ENCODE measurements at regions not wholly inside any gene's neighbourhood (a gene's known extent, or its start where the extent isn't known, plus 50 kb on each side); places are given as distances from the start of the nearest gene placed in this dataset.

- Mint-ChIP-seq H3K36me3 (ENCODE audit: insufficient read depth, unreplicated experiment) (no peaks in the 10 kb centered on the region), H3K27ac (ENCODE audit: unreplicated experiment) (no peak overlapping the region), H3K9me3 (ENCODE audit: unreplicated experiment) (peaks cover 8% of the 10 kb centered on the region), H3K4me3 (ENCODE audit: unreplicated experiment) (no peak overlapping the region), H3K27me3 (ENCODE audit: insufficient read depth, unreplicated experiment) (peaks cover 2% of the 10 kb centered on the region), H3K4me1 (ENCODE audit: low read depth, unreplicated experiment) (peaks cover 12% of the 10 kb centered on the region)
- peaks cover 8% of the 10 kb centered on the region for H3K4me1 ChIP-seq
- TF ChIP-seq CTCF (IDR thresholded peaks at IDR 0.05; ENCODE audit: insufficient read depth in 1 of 2, low read depth in 1 of 2, low read length in 1 of 2, severe bottlenecking in 1 of 2, unreplicated experiment in 1 of 2) = no peak
- CTCF ChIA-PET = no interaction called here
- no TSS peak for BruUV-seq (replicated peaks)
- intact Hi-C loops (cut with micrococcal nuclease; ENCODE audit: unreplicated experiment) = no loop called here
- no peaks in the 10 kb centered on the region for H3K36me3 ChIP-seq (ENCODE audit: control insufficient read depth, insufficient read depth, low read length)
- no peak overlapping the region for H3K4me3 ChIP-seq (ENCODE audit: low read depth, low read length)
- H3K27me3 ChIP-seq (replicated peaks; ENCODE audit: control insufficient read depth, insufficient read depth, low read length) = no peaks in the 10 kb centered on the region
- no peaks in the 10 kb centered on the region for H3K9me3 ChIP-seq
- no peak for DNase-seq
- POLR2A ChIA-PET = no interaction called here
Observed at GRCh38 chr9:108534741-108535140, 321.0 kb downstream of the ACTL7B start.

GRCh38 chr9:108530141-108530540 lies 325.6 kb downstream of the ACTL7B start:
- H3K9me3 Mint-ChIP-seq (ENCODE audit: unreplicated experiment) = no peaks in the 10 kb centered on the region
- BruUV-seq (replicated peaks) = no TSS peak
- ChIA-PET POLR2A (no interaction called here), CTCF (no interaction called here)
- no peak overlapping the region for H3K4me3 Mint-ChIP-seq (ENCODE audit: unreplicated experiment)
- H3K27me3 Mint-ChIP-seq (ENCODE audit: insufficient read depth, unreplicated experiment) = peaks cover 2% of the 10 kb centered on the region
- no peak overlapping the region for H3K27ac Mint-ChIP-seq (ENCODE audit: unreplicated experiment)
- Histone ChIP-seq H3K36me3 (ENCODE audit: control insufficient read depth, insufficient read depth, low read length) (no peaks in the 10 kb centered on the region), H3K27me3 (replicated peaks; ENCODE audit: control insufficient read depth, insufficient read depth, low read length) (no peaks in the 10 kb centered on the region), H3K9me3 (no peaks in the 10 kb centered on the region), H3K4me3 (ENCODE audit: low read depth, low read length) (no peak overlapping the region), H3K4me1 (no peaks in the 10 kb centered on the region)
- no peak for TF ChIP-seq CTCF (IDR thresholded peaks at IDR 0.05; ENCODE audit: insufficient read depth in 1 of 2, low read depth in 1 of 2, low read length in 1 of 2, severe bottlenecking in 1 of 2, unreplicated experiment in 1 of 2)
- intact Hi-C loops (cut with micrococcal nuclease; ENCODE audit: unreplicated experiment) = no loop called here
- no peaks in the 10 kb centered on the region for H3K36me3 Mint-ChIP-seq (ENCODE audit: insufficient read depth, unreplicated experiment)
- H3K4me1 Mint-ChIP-seq (ENCODE audit: low read depth, unreplicated experiment) = no peaks in the 10 kb centered on the region
- DNase-seq = no peak

GRCh38 chr9:108528231-108528630 lies 327.6 kb downstream of the ACTL7B start:
- no peaks in the 10 kb centered on the region for H3K27me3 Mint-ChIP-seq (ENCODE audit: insufficient read depth, unreplicated experiment)
- no peak overlapping the region for H3K27ac Mint-ChIP-seq (ENCODE audit: unreplicated experiment)
- no peak for TF ChIP-seq CTCF (IDR thresholded peaks at IDR 0.05; ENCODE audit: insufficient read depth in 1 of 2, low read depth in 1 of 2, low read length in 1 of 2, severe bottlenecking in 1 of 2, unreplicated experiment in 1 of 2)
- no TSS peak for BruUV-seq (replicated peaks)
- CTCF ChIA-PET = no interaction called here
- POLR2A ChIA-PET = no interaction called here
- intact Hi-C loops (cut with micrococcal nuclease; ENCODE audit: unreplicated experiment) = no loop called here
- no peaks in the 10 kb centered on the region for H3K4me1 ChIP-seq
- H3K4me1 Mint-ChIP-seq (ENCODE audit: low read depth, unreplicated experiment) = no peaks in the 10 kb centered on the region
- H3K36me3 Mint-ChIP-seq (ENCODE audit: insufficient read depth, unreplicated experiment) = no peaks in the 10 kb centered on the region
- no peaks in the 10 kb centered on the region for H3K27me3 ChIP-seq (replicated peaks; ENCODE audit: control insufficient read depth, insufficient read depth, low read length)
- DNase-seq = no peak
- H3K9me3 Mint-ChIP-seq (ENCODE audit: unreplicated experiment) = no peaks in the 10 kb centered on the region
- H3K9me3 ChIP-seq = no peaks in the 10 kb centered on the region
- no peak overlapping the region for H3K4me3 ChIP-seq (ENCODE audit: low read depth, low read length)
- no peaks in the 10 kb centered on the region for H3K36me3 ChIP-seq (ENCODE audit: control insufficient read depth, insufficient read depth, low read length)
- no peak overlapping the region for H3K4me3 Mint-ChIP-seq (ENCODE audit: unreplicated experiment)

All from Caco-2 (cell line).